ENCODE measurements at regions not wholly inside any gene's neighbourhood (a gene's known extent, or its start where the extent isn't known, plus 50 kb on each side); places are given as distances from the start of the nearest gene placed in this dataset.
A peak's percentile ranks its signal among the peaks of the same experiment; 100 is the strongest.
"Not testable (repeated sequence)": the region's sequence is repeated elsewhere in the genome, so short reads cannot be mapped to it uniquely, and the experiment has no call there.

GRCh38 chr1:60311838-60312237 lies 238.3 kb upstream of the C1orf87 start:
- no peak for DNase-seq

GRCh38 chr1:60299581-60299980 lies 226.0 kb upstream of the C1orf87 start:
- DNase-seq, result no peak

GRCh38 chr1:60298290-60298689 lies 224.7 kb upstream of the C1orf87 start:
- DNase-seq, result no peak

- no peak for DNase-seq
Observed at GRCh38 chr1:60296794-60297193, 223.2 kb upstream of the C1orf87 start.

- no peak for DNase-seq
Observed at GRCh38 chr1:60292140-60292539, 218.6 kb upstream of the C1orf87 start.

- DNase-seq, result no peak
Observed at GRCh38 chr1:60290393-60290792, 216.8 kb upstream of the C1orf87 start.

GRCh38 chr1:60287536-60287935 lies 214.0 kb upstream of the C1orf87 start:
- no peak for DNase-seq

- DNase-seq, result no peak
Observed at GRCh38 chr1:60283690-60284089, 210.1 kb upstream of the C1orf87 start.

- peak in 1 of 2 donors; percentile 2 for DNase-seq
Observed at GRCh38 chr1:60281360-60281932, 207.9 kb upstream of the C1orf87 start.

- DNase-seq, result no peak
Observed at GRCh38 chr1:60280819-60281218, 207.2 kb upstream of the C1orf87 start.

GRCh38 chr1:60280256-60280655 lies 206.7 kb upstream of the C1orf87 start:
- no peak for DNase-seq

- no peak for DNase-seq
Observed at GRCh38 chr1:60279798-60280197, 206.2 kb upstream of the C1orf87 start.

GRCh38 chr1:60277269-60277668 lies 203.7 kb upstream of the C1orf87 start:
- DNase-seq, result no peak

GRCh38 chr1:60274422-60275290 lies 201.1 kb upstream of the C1orf87 start:
- DNase-seq, result no peak

GRCh38 chr1:60273185-60273584 lies 199.6 kb upstream of the C1orf87 start:
- DNase-seq, result no peak

GRCh38 chr1:60271041-60271440 lies 197.5 kb upstream of the C1orf87 start:
- DNase-seq, result no peak

- no peak for DNase-seq
Observed at GRCh38 chr1:60268451-60268850, 194.9 kb upstream of the C1orf87 start.

GRCh38 chr1:60265560-60266535 lies 192.3 kb upstream of the C1orf87 start:
- no peak for DNase-seq

- no peak for DNase-seq
Observed at GRCh38 chr1:60262701-60263100, 189.1 kb upstream of the C1orf87 start.

GRCh38 chr1:60257531-60257930 lies 184.0 kb upstream of the C1orf87 start:
- no peak for DNase-seq

- no peak for DNase-seq
Observed at GRCh38 chr1:60255565-60255964, 182.0 kb upstream of the C1orf87 start.

- no peak for DNase-seq
Observed at GRCh38 chr1:60251426-60251825, 177.9 kb upstream of the C1orf87 start.

GRCh38 chr1:60247467-60247866 lies 173.9 kb upstream of the C1orf87 start:
- not testable (repeated sequence) for DNase-seq

Measured in stimulated activated CD4-positive, alpha-beta T cell treated with anti-CD3 and anti-CD28 coated beads, Interleukin-2, amount 100 ng/mL, for 48 hours (primary cell).